SK-N-SH (cell line): ENCODE measurements at regions not wholly inside any gene's neighbourhood (a gene's known extent, or its start where the extent isn't known, plus 50 kb on each side); places are given as distances from the start of the nearest gene placed in this dataset.

Experiments used
- CTCF ChIA-PET: fragments of 300-600, 350-600 bp; formaldehyde crosslinking; extraction: SDS; loops from one replicate; lab custom pipeline; 2021; lab: Yijun Ruan, JAX
- POLR2A ChIA-PET: fragments of 350-600 bp; sonication (Branson Sonifier 250); formaldehyde crosslinking; extraction: SDS; loops from one replicate; lab custom pipeline; 2020; ENCODE audit warnings: antibody characterized with exemption, inconsistent platforms; lab: Yijun Ruan, JAX
- DNase-seq: peaks from one replicate; pipeline ENCODE4 v3.0.0; 2012
- H2AFZ ChIP-seq: fragments of 200-600 bp; sonication (generic); 2 replicates; pipeline ENCODE4 v1.8.1; 2016; ENCODE audit warnings: antibody characterized with exemption, mild to moderate bottlenecking, low read depth
- H3F3A ChIP-seq: fragments of 200-600 bp; sonication (generic); replicated peaks from 2 replicates; pipeline ENCODE3; 2016; ENCODE audit warnings: antibody characterized with exemption, mild to moderate bottlenecking; ENCODE audit not compliant: insufficient read depth
- H3K27ac ChIP-seq, 2 experiments: fragments of 200-500 bp in 1 of 2; fragments of 200-600 bp in 1 of 2; sonication (Bioruptor generic) in 1 of 2; sonication (generic), shearing (Covaris generic) in 1 of 2; 2 replicates each; pipeline versions ENCODE4 v1.5.1 to v1.6.1; 2014 to 2016; ENCODE audit warnings: low read depth in 2 of 2, inconsistent platforms in 1 of 2, low read length in 1 of 2, mild to moderate bottlenecking in 1 of 2, mixed read lengths in 1 of 2
- H3K27me3 ChIP-seq: fragments of 200-600 bp; sonication (generic), shearing (Covaris generic); 2 replicates; pipeline ENCODE4 v1.6.1; 2016; ENCODE audit warnings: mixed run types; ENCODE audit not compliant: insufficient read depth
- H3K36me3 ChIP-seq, 2 experiments: fragments of 200-500 bp in 1 of 2; fragments of 200-600 bp in 1 of 2; sonication (Bioruptor generic) in 1 of 2; sonication (generic) in 1 of 2; replicated peaks in 1 of 2; 2 replicates each; pipeline versions ENCODE3 to v1.5.1; 2014 to 2016; ENCODE audit warnings: low read length in 1 of 2, mild to moderate bottlenecking in 1 of 2; ENCODE audit not compliant: insufficient read depth in 2 of 2, control insufficient read depth in 1 of 2
- H3K4me1 ChIP-seq, 2 experiments: fragments of 200-500 bp in 1 of 2; fragments of 200-600 bp in 1 of 2; sonication (Bioruptor generic) in 1 of 2; sonication (generic), shearing (Covaris generic) in 1 of 2; 2 replicates each; pipeline versions ENCODE4 v1.5.1 to v1.6.1; 2014 to 2016; ENCODE audit warnings: low read depth in 1 of 2, low read length in 1 of 2, mixed run types in 1 of 2; ENCODE audit not compliant: insufficient read depth in 2 of 2, control insufficient read depth in 1 of 2
- H3K4me2 ChIP-seq: fragments of 200-600 bp; sonication (generic), shearing (Covaris generic); 2 replicates; pipeline ENCODE4 v1.6.1; 2017; ENCODE audit warnings: mixed run types
- H3K4me3 ChIP-seq, 2 experiments: fragments of 200-500 bp in 1 of 2; fragments of 200-600 bp in 1 of 2; sonication (Bioruptor generic) in 1 of 2; sonication (generic), shearing (Covaris generic) in 1 of 2; 2 replicates each; pipeline versions ENCODE4 v1.5.1 to v1.8.1; 2014 to 2016; ENCODE audit warnings: low read depth in 2 of 2, inconsistent platforms in 1 of 2, low read length in 1 of 2, mild to moderate bottlenecking in 1 of 2, mixed read lengths in 1 of 2, moderate library complexity in 1 of 2
- H3K79me2 ChIP-seq: fragments of 200-600 bp; sonication (generic); 2 replicates; pipeline ENCODE4 v1.8.1; 2017; ENCODE audit warnings: mild to moderate bottlenecking; ENCODE audit not compliant: insufficient read depth
- H3K9ac ChIP-seq: fragments of 200-600 bp; sonication (generic); 2 replicates; pipeline ENCODE4 v1.6.1; 2017; ENCODE audit warnings: mixed run types
- H3K9me2 ChIP-seq: fragments of 200-600 bp; sonication (generic); 2 replicates; pipeline ENCODE4 v1.6.1; 2017; ENCODE audit warnings: mixed run types
- H3K9me3 ChIP-seq: fragments of 200-600 bp; sonication (generic); 2 replicates; pipeline ENCODE4 v1.6.1; 2017; ENCODE audit warnings: mixed run types, mild to moderate bottlenecking, moderate library complexity
- H4K20me1 ChIP-seq: fragments of 200-600 bp; sonication (generic); 2 replicates; pipeline ENCODE4 v1.6.1; 2017; ENCODE audit warnings: mild to moderate bottlenecking, mixed run types; ENCODE audit not compliant: insufficient read depth
- CTCF ChIP-seq: fragments of 200-600 bp; sonication (generic); IDR thresholded peaks from 2 replicates; pipeline ENCODE4 v1.6.1; 2017; ENCODE audit warnings: antibody characterized with exemption, mild to moderate bottlenecking, moderate library complexity
- ELF1 ChIP-seq: IDR thresholded peaks from 2 replicates; pipeline ENCODE4 v1.4.0; 2012
- EP300 ChIP-seq, 2 experiments: IDR thresholded peaks; 2 replicates each; pipeline versions ENCODE4 v1.4.0 to v1.6.1; 2012; ENCODE audit warnings: borderline replicate concordance in 1 of 2, low read depth in 1 of 2, low read length in 1 of 2
- FOSL2 ChIP-seq: IDR thresholded peaks from 2 replicates; pipeline ENCODE4 v1.4.0; 2012; ENCODE audit warnings: low read depth, mild to moderate bottlenecking, moderate library complexity, borderline replicate concordance
- FOXJ3 ChIP-seq: sonication (generic); formaldehyde crosslinking; IDR thresholded peaks from 2 replicates; pipeline ENCODE4 v1.5.1; 2020; ENCODE audit warnings: mild to moderate bottlenecking, missing genetic modification reagents
- GABPA ChIP-seq: IDR thresholded peaks from 2 replicates; pipeline ENCODE4 v1.4.0; 2012; ENCODE audit warnings: low read depth, mild to moderate bottlenecking
- GATA2 ChIP-seq: sonication (generic); formaldehyde crosslinking; IDR thresholded peaks from 2 replicates; pipeline ENCODE4 v1.5.0; 2020; ENCODE audit warnings: mild to moderate bottlenecking, missing genetic modification reagents
- NRF1 ChIP-seq: IDR thresholded peaks from 2 replicates; pipeline ENCODE4 v1.6.1; 2012; ENCODE audit warnings: low read depth, mild to moderate bottlenecking, low read length
- RCOR1 ChIP-seq: fragments of 150-350 bp; IDR thresholded peaks from 2 replicates; pipeline ENCODE4 v1.6.1; 2017; ENCODE audit warnings: antibody characterized with exemption, low read length
- REST ChIP-seq: IDR thresholded peaks from 2 replicates; pipeline ENCODE4 v1.6.1; 2012; ENCODE audit warnings: mild to moderate bottlenecking, low read depth, low read length, moderate library complexity
- RXRA ChIP-seq: IDR thresholded peaks from 2 replicates; pipeline ENCODE4 v1.4.0; 2012; ENCODE audit warnings: low read depth, mild to moderate bottlenecking, borderline replicate concordance
- SMC3 ChIP-seq: IDR thresholded peaks from 2 replicates; pipeline ENCODE4 v1.6.1; 2012; ENCODE audit warnings: low read depth, low read length, improper control_type of control experiment
- TEAD4 ChIP-seq: IDR thresholded peaks from 2 replicates; pipeline ENCODE4 v1.4.0; 2012; ENCODE audit warnings: mild to moderate bottlenecking, borderline replicate concordance; ENCODE audit not compliant: insufficient read depth
- USF2 ChIP-seq: fragments of 150-350 bp; IDR thresholded peaks from 2 replicates; pipeline ENCODE4 v1.6.1; 2017; ENCODE audit warnings: antibody characterized with exemption, low read length, low read depth, borderline replicate concordance
- YY1 ChIP-seq: IDR thresholded peaks from 2 replicates; pipeline ENCODE4 v1.4.0; 2012; ENCODE audit warnings: low read depth, mild to moderate bottlenecking
- whole genome bisulfite sequencing: methylation state at CpG from one replicate; pipeline ENCODE4 v1.1.6; 2017; ENCODE audit warnings: low lambda C conversion rate; 5-methylcytosine and 5-hydroxymethylcytosine counted together
- TF ChIP-seq, protein P1 (sequence below): IDR thresholded peaks from 2 replicates; pipeline ENCODE4; 2012
- TF ChIP-seq, protein P2 (sequence below): IDR thresholded peaks from 2 replicates; pipeline ENCODE4 v1.4.0; 2012; ENCODE audit warnings: low read depth, borderline replicate concordance

DNA sequence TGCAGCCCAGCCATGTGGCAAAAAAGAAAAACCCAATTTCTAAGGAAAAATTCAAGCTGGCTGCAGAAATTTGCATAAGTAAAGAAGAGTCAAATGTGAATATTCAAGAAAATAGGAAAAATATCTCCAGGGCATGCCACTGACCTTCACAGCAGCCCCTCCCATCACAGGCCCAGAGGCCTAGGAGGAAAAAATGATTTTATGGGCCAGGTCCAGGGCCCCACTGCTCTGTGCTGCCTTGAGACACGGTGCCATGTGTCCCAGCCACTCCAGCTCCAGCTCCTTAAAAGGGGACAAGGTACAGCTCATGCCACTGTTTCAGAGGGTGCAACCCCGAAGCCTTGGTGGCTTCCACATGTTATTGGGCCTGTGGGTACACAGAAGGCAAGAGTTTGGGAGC lies 182.7 kb upstream of the FGF16 start:
- H3K9me2 ChIP-seq = no peaks in the 10 kb centered on the region
- no peak overlapping the region for H2AFZ ChIP-seq
- no peak overlapping the region for H3K9ac ChIP-seq
- 0% methylated on average over 1 of the region's 2 CpGs for WGBS
- no peak for DNase-seq
- no peak for TF ChIP-seq YY1
- no peak for TF ChIP-seq EP300 (IDR thresholded peaks at IDR 0.05; ENCODE audit: borderline replicate concordance in 1 of 2, low read depth in 1 of 2, low read length in 1 of 2)
- no peak for TF ChIP-seq GATA2 (CRISPR knock-in tag)
- TF ChIP-seq, protein P1, sequence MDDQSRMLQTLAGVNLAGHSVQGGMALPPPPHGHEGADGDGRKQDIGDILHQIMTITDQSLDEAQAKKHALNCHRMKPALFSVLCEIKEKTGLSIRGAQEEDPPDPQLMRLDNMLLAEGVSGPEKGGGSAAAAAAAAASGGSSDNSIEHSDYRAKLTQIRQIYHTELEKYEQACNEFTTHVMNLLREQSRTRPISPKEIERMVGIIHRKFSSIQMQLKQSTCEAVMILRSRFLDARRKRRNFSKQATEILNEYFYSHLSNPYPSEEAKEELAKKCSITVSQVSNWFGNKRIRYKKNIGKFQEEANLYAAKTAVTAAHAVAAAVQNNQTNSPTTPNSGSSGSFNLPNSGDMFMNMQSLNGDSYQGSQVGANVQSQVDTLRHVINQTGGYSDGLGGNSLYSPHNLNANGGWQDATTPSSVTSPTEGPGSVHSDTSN = no peak
- no peak for TF ChIP-seq REST
- TF ChIP-seq ELF1 = no peak
- no peak for TF ChIP-seq TEAD4
- TF ChIP-seq RCOR1 = no peak
- TF ChIP-seq, protein P2, sequence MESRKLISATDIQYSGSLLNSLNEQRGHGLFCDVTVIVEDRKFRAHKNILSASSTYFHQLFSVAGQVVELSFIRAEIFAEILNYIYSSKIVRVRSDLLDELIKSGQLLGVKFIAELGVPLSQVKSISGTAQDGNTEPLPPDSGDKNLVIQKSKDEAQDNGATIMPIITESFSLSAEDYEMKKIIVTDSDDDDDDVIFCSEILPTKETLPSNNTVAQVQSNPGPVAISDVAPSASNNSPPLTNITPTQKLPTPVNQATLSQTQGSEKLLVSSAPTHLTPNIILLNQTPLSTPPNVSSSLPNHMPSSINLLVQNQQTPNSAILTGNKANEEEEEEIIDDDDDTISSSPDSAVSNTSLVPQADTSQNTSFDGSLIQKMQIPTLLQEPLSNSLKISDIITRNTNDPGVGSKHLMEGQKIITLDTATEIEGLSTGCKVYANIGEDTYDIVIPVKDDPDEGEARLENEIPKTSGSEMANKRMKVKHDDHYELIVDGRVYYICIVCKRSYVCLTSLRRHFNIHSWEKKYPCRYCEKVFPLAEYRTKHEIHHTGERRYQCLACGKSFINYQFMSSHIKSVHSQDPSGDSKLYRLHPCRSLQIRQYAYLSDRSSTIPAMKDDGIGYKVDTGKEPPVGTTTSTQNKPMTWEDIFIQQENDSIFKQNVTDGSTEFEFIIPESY = no peak
- no peak for TF ChIP-seq FOXJ3 (CRISPR knock-in tag)
- no peak for TF ChIP-seq NRF1
- no peak for TF ChIP-seq FOSL2
- no peaks in the 10 kb centered on the region for H4K20me1 ChIP-seq
- H3K36me3 ChIP-seq = no peaks in the 10 kb centered on the region
- ChIA-PET CTCF (no interaction called here), POLR2A (no interaction called here)
- no peaks in the 10 kb centered on the region for H3F3A ChIP-seq
- no peaks in the 10 kb centered on the region for H3K9me3 ChIP-seq
- H3K27ac ChIP-seq = no peak overlapping the region
- H3K27me3 ChIP-seq = no peaks in the 10 kb centered on the region
- H3K79me2 ChIP-seq = no peaks in the 10 kb centered on the region
- H3K4me2 ChIP-seq = no peak overlapping the region
- H3K4me1 ChIP-seq = no peaks in the 10 kb centered on the region
- no peak overlapping the region for H3K4me3 ChIP-seq

DNA sequence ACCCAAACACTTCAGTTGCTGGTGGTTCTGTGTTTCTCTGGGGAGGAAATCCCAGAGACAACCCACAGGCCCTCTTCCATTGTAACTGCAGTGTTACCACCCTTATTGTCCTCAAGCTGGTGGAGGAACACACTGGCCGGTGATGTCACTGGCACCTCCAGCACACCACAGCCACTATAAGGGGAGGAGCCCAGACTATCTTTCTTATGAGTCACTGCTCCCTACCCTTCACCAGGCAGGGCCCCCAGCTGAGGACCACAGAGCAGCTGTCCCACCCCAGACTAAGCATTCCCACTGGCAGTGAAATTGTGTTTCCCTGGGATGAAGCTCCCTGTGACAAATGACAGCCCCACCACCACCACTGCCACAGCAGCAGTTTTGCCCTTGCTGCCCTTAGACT lies 171.8 kb upstream of the FGF16 start:
- H3K9me3 ChIP-seq = no peaks in the 10 kb centered on the region
- no peaks in the 10 kb centered on the region for H3K79me2 ChIP-seq
- CTCF ChIA-PET = no interaction called here
- H3K9ac ChIP-seq = no peak overlapping the region
- no peaks in the 10 kb centered on the region for H4K20me1 ChIP-seq
- no peaks in the 10 kb centered on the region for H3K36me3 ChIP-seq
- no peaks in the 10 kb centered on the region for H3K4me1 ChIP-seq
- no peak overlapping the region for H3K4me2 ChIP-seq
- 11% methylated on average over 1 of the region's 1 CpG for WGBS
- H3K27ac ChIP-seq = no peak overlapping the region
- H3K27me3 ChIP-seq = no peaks in the 10 kb centered on the region
- no peak overlapping the region for H3K4me3 ChIP-seq
- no peaks in the 10 kb centered on the region for H3F3A ChIP-seq
- POLR2A ChIA-PET = no interaction called here
- no peaks in the 10 kb centered on the region for H3K9me2 ChIP-seq
- TF ChIP-seq SMC3 = no peak
- TF ChIP-seq, protein P1 = no peak
- TF ChIP-seq GABPA = no peak
- TF ChIP-seq CTCF = no peak
- no peak for TF ChIP-seq USF2
- no peak for TF ChIP-seq RXRA
- TF ChIP-seq TEAD4 = no peak
- no peak for DNase-seq
- H2AFZ ChIP-seq = no peak overlapping the region
